ENCODE measurements at regions not wholly inside any gene's neighbourhood (a gene's known extent, or its start where the extent isn't known, plus 50 kb on each side); places are given as distances from the start of the nearest gene placed in this dataset.

GRCh38 chr2:236882930-236883329 is 202.8 kb upstream of the COPS8 start:
- no peak for DNase-seq

DNA sequence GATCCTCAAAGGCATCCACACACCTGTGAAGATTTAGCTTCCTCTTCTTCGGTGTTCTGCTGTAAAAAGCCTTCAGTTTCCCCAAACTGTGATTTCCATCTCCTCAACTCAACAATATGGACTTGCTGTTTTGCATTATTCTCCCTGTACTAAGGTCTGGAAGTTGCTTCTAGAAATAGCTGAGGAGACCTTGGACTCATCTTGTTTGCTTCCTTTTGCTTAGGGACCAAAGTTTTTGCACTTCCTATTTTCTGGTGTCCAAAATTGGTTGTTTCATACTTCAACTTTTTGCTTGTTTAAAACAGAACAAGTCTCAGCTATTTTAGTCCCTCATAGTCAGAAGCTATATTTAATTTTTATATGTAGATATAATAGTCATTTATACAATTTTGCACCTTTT is 201.9 kb upstream of the COPS8 start:
- DNase-seq = no peak

- DNase-seq = no peak
Observed at GRCh38 chr2:236884569-236885175, 201.0 kb upstream of the COPS8 start.

- no peak for DNase-seq
Observed at GRCh38 chr2:236886456-236886855, 199.2 kb upstream of the COPS8 start.

- DNase-seq = no peak
Observed at GRCh38 chr2:236887531-236887930, 198.2 kb upstream of the COPS8 start.

DNA sequence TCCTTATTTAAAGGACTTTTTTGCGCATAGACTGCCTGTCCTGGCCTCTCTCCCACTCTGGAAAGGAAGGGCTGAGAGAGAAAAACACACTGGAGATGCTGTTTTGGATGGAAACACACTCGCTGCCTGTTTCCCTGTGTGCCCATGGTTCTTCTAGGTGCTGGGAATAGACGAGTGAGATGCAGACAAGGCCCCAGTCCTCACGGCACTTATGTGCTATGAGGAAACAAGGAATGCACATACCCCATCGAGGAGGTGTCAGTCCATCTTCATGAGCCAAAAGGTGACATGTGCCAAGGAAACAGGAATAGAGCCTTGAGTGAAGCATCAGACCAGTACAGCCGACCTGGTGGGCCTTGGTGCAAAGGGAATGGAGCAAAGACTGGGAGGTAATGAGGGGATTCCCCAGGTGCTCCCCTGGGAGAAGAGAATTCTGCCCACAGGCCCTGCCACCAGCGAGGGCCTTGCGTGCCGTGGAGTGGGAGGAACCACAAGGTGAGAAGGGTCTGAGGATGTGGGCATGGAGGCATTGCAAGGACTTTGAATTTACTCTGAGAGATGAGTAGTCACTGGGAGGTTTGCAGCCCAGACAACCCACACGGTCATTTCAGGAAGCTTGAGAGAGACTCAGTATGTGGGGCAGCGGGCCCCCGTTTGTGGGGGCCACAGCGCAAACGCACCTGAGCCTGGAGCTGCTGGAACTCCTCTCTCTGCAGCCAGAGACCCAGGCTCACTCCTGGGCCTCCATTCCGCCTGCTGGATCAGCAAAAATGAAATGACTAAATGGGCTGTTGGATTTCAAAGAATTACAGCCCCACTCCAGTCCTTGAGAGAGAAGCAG is 197.5 kb upstream of the COPS8 start:
- DNase-seq = no peak

DNA sequence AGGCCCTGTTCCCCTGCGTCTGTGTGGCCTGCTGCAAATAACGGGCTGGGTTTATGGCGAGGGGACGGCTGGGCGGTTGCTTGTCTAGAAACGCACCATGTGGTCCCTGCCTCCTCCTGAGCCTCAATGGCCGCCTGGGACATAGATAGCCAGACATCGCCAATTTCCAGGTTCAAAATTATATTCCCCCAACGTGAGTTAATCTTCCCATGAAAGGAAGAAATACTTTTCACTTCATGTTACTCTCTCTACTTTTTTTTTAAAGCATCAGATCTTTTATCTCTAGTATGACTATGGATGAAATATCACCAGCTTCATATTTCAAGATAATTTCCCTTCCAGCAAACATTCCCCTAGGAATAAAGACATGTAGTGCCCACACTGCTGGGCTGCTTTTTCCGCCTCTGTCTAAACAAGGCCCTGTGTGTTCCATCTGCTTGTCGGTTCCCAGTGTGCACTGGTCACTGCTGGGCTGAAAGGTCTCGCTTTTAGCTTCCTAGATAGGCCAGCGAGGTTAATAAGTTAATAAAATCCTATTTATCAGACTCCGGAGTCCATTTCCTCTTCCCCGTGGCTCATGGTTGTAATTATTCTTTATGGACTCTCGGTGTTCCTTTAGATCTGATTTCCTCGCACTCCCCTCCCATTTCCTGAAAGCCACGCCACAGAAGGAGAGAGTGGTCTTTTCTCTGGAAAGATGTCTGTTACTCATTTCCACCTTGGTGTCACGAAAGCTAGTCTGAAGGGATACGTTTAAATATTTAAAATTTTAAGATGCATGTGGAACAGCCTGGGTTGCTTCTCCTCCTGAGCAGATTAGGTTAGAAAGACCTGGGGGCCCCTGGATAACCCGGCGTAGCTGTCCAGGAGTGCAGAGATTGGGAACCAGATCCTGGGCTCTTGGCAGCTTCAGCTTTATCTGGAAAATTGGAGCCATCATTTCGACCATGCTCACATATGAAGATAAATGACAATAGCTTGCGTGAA is 196.6 kb upstream of the COPS8 start:
- DNase-seq = no peak

DNA sequence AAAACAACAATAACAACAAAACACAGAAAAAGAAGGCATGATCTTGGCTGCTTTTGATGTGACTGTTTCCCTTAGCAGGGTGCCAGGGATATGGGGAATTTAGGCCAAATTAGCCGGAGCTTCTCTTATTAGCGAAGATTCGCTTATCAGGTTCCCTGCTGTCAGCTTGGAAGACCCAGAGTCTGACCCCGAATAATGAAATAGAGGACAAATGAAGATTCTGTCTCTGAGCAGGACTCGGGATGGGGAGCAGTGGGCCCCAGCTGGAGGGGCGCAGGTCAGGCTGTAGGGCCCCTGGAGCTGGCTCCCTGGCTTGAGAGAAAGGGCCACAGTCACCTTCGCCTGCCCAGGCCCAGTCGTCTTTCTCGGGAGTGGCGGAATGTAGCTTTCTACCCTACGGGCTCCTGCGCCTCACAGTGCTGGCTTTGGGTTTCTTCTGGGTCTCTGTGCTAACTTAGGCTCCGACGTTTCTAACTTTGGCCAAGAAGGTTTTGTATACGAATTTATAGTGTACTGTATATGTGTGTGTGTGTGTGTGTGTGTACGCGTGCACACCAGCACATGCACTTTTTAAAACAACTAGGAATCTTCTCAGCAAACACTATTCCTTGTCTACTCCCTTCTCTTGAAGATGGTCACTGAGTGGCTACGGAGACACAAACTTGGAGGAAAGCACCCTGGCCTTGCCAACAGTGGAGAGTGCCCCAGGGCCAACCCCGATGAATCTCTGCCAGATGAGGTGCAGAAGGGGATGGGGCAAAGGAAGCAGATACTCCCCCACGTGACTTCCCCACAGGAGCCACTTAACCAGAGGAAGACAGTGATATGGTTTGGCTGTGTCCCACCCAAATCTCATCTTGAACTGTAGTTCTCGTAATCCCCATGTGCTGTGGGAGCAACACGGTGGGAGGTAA is 195.6 kb upstream of the COPS8 start:
- no peak for DNase-seq

GRCh38 chr2:236892721-236893120 is 193.0 kb upstream of the COPS8 start:
- DNase-seq = peak; percentile 55

GRCh38 chr2:236894791-236895190 is 190.9 kb upstream of the COPS8 start:
- no peak for DNase-seq

DNA sequence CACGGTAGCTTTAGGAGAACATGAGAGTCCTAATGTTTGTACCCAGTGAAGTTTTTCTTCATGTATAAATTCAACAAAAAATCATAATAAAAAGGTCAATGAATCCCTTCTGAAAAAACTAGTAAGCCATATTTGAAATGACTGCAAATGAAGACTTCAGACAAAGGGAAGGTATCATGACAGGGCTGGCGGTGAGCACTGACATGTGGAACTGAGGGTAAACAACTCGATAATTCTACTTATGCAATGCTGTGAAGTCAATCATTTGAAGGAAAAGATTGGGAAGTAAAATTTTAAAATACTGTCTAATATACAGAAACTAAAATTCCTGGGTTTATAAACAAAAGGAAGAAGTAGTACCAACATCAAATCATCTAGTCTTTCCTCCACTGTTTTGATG is 190.2 kb upstream of the COPS8 start:
- no peak for DNase-seq

DNA sequence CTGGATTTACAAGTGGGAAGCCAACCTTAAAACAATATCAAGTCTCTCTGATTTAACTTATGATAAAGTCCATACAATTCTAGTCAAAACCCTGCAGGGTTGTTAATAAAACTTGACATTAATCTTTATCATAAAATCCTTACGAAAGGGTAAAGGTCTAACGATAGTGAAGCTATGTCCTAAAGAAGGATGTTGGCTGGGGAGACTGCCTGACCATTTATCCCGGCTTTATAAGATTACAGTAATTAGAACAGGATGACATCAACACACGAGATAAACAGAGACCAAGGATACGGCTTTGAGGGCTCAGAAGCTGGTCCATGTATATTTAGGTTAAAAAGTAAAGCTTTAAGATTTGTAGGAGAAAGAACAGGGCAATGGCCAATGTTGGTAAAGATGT is 189.0 kb upstream of the COPS8 start:
- no peak for DNase-seq

- no peak for DNase-seq
Observed at GRCh38 chr2:236899146-236899545, 186.5 kb upstream of the COPS8 start.

- no peak for DNase-seq
Observed at GRCh38 chr2:236899950-236900640, 185.6 kb upstream of the COPS8 start.

DNA sequence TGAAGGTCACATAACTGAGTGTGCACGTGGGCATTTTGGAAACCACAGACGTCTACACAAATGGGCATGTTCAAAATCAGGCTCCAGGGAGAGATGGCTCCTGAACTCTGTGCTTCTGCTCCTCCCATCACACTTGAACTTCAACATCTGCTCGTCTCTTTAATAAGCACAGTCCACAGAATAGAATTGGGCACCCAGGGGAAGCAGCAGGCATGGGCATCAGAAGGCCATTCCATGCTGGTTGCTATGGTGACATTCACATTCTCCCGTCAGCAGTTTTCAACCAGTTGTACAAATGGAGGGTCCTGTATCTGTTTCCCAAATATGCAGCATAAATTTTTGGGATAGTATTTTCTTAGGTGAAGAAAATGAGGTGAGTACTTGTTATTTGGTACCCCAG is 183.7 kb upstream of the COPS8 start:
- DNase-seq = no peak

GRCh38 chr2:236903978-236904377 is 181.7 kb upstream of the COPS8 start:
- no peak for DNase-seq

DNA sequence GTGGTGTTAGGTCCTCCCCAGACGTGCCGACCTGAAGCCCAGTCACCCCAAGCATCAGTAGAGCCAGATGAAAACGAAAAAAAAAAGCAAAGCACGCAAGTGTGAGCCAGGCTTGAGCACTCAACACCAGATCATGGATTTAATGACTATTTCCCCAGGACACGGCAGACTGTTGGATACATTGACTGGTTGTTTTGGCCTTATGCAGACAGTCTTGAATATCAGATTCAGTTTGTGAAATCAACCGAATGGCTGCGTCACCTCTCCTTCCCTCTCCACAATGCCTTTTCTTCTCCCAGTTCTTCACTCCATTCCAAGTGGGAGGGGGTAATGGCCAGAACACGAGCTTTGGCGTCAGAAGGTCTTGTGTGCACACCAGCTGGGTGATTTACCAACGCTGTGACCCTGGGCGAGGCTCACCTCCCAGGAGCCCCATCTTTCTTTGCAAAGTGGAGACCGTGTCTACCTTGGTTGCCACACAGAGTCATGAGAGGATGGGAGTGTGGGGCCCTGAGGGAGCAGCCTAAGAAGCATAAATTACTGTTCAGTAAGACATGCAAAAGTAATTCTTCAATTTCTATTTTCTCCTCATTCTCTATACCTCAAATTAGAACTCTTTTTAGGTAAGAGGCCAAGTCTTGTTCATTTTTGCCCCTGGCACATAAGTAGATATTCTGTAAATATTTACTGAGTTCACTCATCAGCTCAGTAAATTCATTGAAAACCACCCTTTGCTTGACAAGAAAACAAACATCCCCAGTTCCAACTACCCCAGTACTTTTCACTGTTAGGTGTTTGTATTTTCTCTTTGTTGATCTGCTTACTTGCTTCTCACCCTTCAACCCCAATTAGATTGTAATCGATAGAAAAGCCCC is 181.1 kb upstream of the COPS8 start:
- DNase-seq = no peak

DNA sequence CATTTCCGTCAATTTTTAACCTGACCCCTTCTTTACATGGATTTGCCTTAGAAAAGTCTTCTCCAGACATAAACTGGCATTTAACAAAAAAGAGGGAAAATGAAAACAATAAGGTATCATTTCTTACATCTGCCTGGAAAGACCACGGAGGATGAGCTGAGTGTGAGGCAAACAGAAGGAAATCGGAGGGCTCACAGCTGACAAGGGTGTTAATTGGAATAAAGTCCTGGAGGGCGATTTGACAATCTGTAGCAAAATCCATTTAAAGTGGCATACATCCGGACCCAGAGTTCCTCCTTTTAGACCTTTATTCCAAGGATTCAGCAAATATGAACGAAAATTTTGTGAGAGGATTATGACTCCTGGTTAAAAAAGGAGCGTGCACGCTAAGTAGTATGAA is 179.7 kb upstream of the COPS8 start:
- DNase-seq = no peak

DNA sequence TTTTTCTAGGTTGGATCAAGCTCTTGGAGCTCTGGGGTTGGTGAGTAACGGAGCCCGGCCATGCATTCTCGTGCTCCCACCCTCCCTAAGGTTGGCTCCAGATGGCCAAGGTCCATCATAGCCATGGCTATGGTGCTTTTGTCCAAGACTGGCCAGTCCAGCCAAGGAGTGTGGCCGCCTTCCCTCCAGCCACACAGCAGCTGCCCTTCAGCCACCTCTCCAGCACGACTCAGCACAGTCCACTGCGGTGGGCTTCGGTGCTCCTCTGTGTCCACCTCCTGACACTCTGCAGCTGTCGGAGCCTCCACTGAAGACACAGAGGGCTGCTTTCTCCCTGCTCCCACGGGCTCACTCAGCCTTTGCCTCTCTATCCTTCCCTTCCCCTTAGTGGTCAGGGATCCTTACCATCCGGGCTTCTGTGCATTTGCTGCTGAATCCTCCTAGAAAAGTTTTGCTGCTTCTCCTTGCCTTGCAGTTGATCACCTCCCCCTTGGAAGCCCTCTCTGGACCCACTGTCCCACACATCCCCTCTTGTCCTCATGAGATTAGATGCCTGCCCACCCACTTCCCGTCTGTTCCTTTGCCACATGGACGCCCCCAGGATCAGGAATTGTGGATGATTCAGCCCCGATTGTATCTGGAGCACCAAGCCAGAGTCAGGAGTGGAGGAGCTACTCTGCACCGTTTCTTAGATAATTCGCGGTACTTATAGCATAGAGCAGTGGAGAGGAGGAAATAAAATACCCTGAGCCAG is 177.1 kb upstream of the COPS8 start:
- DNase-seq = no peak

- no peak for DNase-seq
Observed at GRCh38 chr2:236909193-236909504, 176.5 kb upstream of the COPS8 start.

Data from NCI-H1105 treated with DMSO at 0.1 percent for 48 hours (cell line).